WTC11 (cell line): ENCODE measurements at regions not wholly inside any gene's neighbourhood (a gene's known extent, or its start where the extent isn't known, plus 50 kb on each side); places are given as distances from the start of the nearest gene placed in this dataset.
A peak's percentile ranks its signal among the peaks of the same experiment; 100 is the strongest.

Experiments used
- ATAC-seq: fragments of 200-7000 bp; cut with Tn5 transposase; 2 replicates; pipeline ENCODE4 v1.10.0; 2021; ENCODE audit warnings: mild to moderate bottlenecking, moderate library complexity
- CTCF ChIA-PET: fragments of 300-600 bp; sonication (Branson Sonifier 250); formaldehyde crosslinking; loops from one replicate; lab custom pipeline; 2021; ENCODE audit warnings: antibody characterized with exemption; lab: Charles Lee
- POLR2A ChIA-PET: fragments of 350-600 bp; sonication (Branson Sonifier 250); formaldehyde crosslinking; loops from one replicate; lab custom pipeline; 2021; ENCODE audit warnings: antibody characterized with exemption; lab: Charles Lee
- DNase-seq: peaks from one replicate; pipeline ENCODE4 v3.0.0; 2021; ENCODE audit warnings: low spot score
- H3K27ac Mint-ChIP-seq: 2 replicates; pipeline ENCODE4 v1.8.0; 2021; ENCODE audit warnings: mixed read lengths
- H3K27me3 Mint-ChIP-seq: 2 replicates; pipeline ENCODE4 v1.8.0; 2021; ENCODE audit warnings: low read depth, mild to moderate bottlenecking, moderate library complexity, mixed read lengths
- H3K36me3 Mint-ChIP-seq: 2 replicates; pipeline ENCODE4 v1.8.0; 2021; ENCODE audit warnings: mixed read lengths
- H3K4me1 Mint-ChIP-seq: 2 replicates; pipeline ENCODE4 v1.8.0; 2022; ENCODE audit warnings: mixed read lengths
- H3K4me3 Mint-ChIP-seq: 2 replicates; pipeline ENCODE4 v1.8.0; 2021; ENCODE audit warnings: mild to moderate bottlenecking, moderate library complexity, mixed read lengths
- H3K9me3 Mint-ChIP-seq: 2 replicates; pipeline ENCODE4 v1.8.0; 2021; ENCODE audit warnings: mixed read lengths
- AFF4 ChIP-seq: sonication (generic); formaldehyde crosslinking; IDR thresholded peaks from 2 replicates; pipeline ENCODE4 v1.8.1; 2023; ENCODE audit warnings: mild to moderate bottlenecking, missing genetic modification reagents, borderline replicate concordance
- E2F1 ChIP-seq: sonication (generic); formaldehyde crosslinking; IDR thresholded peaks from 2 replicates; pipeline ENCODE4 v1.8.0; 2022; ENCODE audit warnings: mild to moderate bottlenecking, missing genetic modification reagents
- E2F4 ChIP-seq: sonication (generic); formaldehyde crosslinking; IDR thresholded peaks from 2 replicates; pipeline ENCODE4 v1.8.1; 2022; ENCODE audit warnings: low read depth, mild to moderate bottlenecking, moderate library complexity, missing genetic modification reagents, borderline replicate concordance
- ERG ChIP-seq: fragments of 250-450 bp; sonication (Bioruptor Pico); IDR thresholded peaks from 2 replicates; pipeline ENCODE4 v1.8.0; 2021; ENCODE audit warnings: mild to moderate bottlenecking
- ESRRA ChIP-seq: sonication (generic); formaldehyde crosslinking; IDR thresholded peaks from 2 replicates; pipeline ENCODE4 v1.8.1; 2022; ENCODE audit warnings: mild to moderate bottlenecking, missing genetic modification reagents, borderline replicate concordance
- ETV6 ChIP-seq: sonication (generic); formaldehyde crosslinking; IDR thresholded peaks from 2 replicates; pipeline ENCODE4 v1.8.1; 2022; ENCODE audit warnings: mild to moderate bottlenecking, missing genetic modification reagents
- FOXK1 ChIP-seq: sonication (generic); formaldehyde crosslinking; IDR thresholded peaks from 2 replicates; pipeline ENCODE4 v1.8.0; 2022; ENCODE audit warnings: mild to moderate bottlenecking, moderate library complexity, missing genetic modification reagents
- HMGXB4 ChIP-seq: sonication (generic); formaldehyde crosslinking; IDR thresholded peaks from 2 replicates; pipeline ENCODE4 v1.8.1; 2023; ENCODE audit warnings: mild to moderate bottlenecking, moderate library complexity, missing genetic modification reagents
- MLX ChIP-seq: sonication (generic); formaldehyde crosslinking; IDR thresholded peaks from 2 replicates; pipeline ENCODE4 v1.8.1; 2023; ENCODE audit warnings: mild to moderate bottlenecking, missing genetic modification reagents, moderate library complexity
- NR2C2 ChIP-seq: sonication (generic); formaldehyde crosslinking; IDR thresholded peaks from 2 replicates; pipeline ENCODE4 v1.8.0; 2022; ENCODE audit warnings: mild to moderate bottlenecking, missing genetic modification reagents
- PRDM15 ChIP-seq: sonication (generic); formaldehyde crosslinking; IDR thresholded peaks from 2 replicates; pipeline ENCODE4 v1.8.0; 2022; ENCODE audit warnings: missing genetic modification reagents
- RORB ChIP-seq: fragments of 250-450 bp; sonication (Bioruptor Pico); IDR thresholded peaks from 2 replicates; pipeline ENCODE4 v1.9.0; 2021; ENCODE audit warnings: mild to moderate bottlenecking
- SMAD4 ChIP-seq: sonication (generic); formaldehyde crosslinking; IDR thresholded peaks from 2 replicates; pipeline ENCODE4 v1.8.0; 2022; ENCODE audit warnings: mild to moderate bottlenecking, missing genetic modification reagents
- TEAD1 ChIP-seq: sonication (generic); formaldehyde crosslinking; IDR thresholded peaks from 2 replicates; pipeline ENCODE4 v1.8.0; 2022; ENCODE audit warnings: mild to moderate bottlenecking, missing genetic modification reagents
- ZNF138 ChIP-seq: sonication (generic); formaldehyde crosslinking; conservative IDR thresholded peaks from 2 replicates; pipeline ENCODE4 v1.8.1; 2022; ENCODE audit warnings: mild to moderate bottlenecking, moderate library complexity, missing genetic modification reagents
- ZSCAN18 ChIP-seq: fragments of 250-450 bp; sonication (Bioruptor Pico); IDR thresholded peaks from 2 replicates; pipeline ENCODE4 v2.1.2; 2022; ENCODE audit warnings: mild to moderate bottlenecking, moderate library complexity

GRCh38 chr10:29026065-29026797 lies 262.6 kb upstream of the LYZL1 start:
- CTCF ChIA-PET: interaction anchor here (0.5 to 3.5 kb wide), 9 partner anchors 33 to 536 kb away, joined by 3 to 12 read pairs (median 5); no protein-coding TSS in a partner anchor
- H3K9me3 Mint-ChIP-seq: peaks cover 8% of the 10 kb centered on the region; the same call in 1 of the 2 replicates
- TF ChIP-seq ETV6 (CRISPR knock-in tag) (no peak), FOXK1 (no peak), ZSCAN18 (CRISPR knock-in tag) (no peak), SMAD4 (no peak), E2F1 (CRISPR knock-in tag) (no peak), AFF4 (CRISPR knock-in tag) (no peak), RORB (no peak), ERG (CRISPR knock-in tag) (no peak), MLX (no peak), PRDM15 (no peak), NR2C2 (CRISPR knock-in tag) (no peak), ESRRA (CRISPR knock-in tag) (no peak), HMGXB4 (CRISPR knock-in tag) (no peak), E2F4 (no peak), TEAD1 (CRISPR knock-in tag) (no peak; the same call in 1 of the 2 replicates), ZNF138 (CRISPR knock-in tag) (no peak)
- POLR2A ChIA-PET: interaction anchor here (0.6 kb wide), 1 partner anchor 323 kb away, joined by 3 read pairs; no protein-coding TSS in a partner anchor
- no peak overlapping the region for H3K4me3 Mint-ChIP-seq
- H3K36me3 Mint-ChIP-seq: no peaks in the 10 kb centered on the region
- peak; percentile 96 for ATAC-seq
- DNase-seq: peak; percentile 62
- peaks cover 5% of the 10 kb centered on the region for H3K27me3 Mint-ChIP-seq
- peak overlapping the region; percentile 60; the same call in 1 of the 2 replicates for H3K27ac Mint-ChIP-seq
- H3K4me1 Mint-ChIP-seq: peaks cover 19% of the 10 kb centered on the region
